IgD-negative memory B cell (primary cell): ENCODE measurements at regions not wholly inside any gene's neighbourhood (a gene's known extent, or its start where the extent isn't known, plus 50 kb on each side); places are given as distances from the start of the nearest gene placed in this dataset.
"Not testable (repeated sequence)": the region's sequence is repeated elsewhere in the genome, so short reads cannot be mapped to it uniquely, and the experiment has no call there.

Experiments
- H3K27ac Mint-ChIP-seq, 3 donors: one replicate each; pipeline ENCODE4 v1.8.0; 2020 to 2022; ENCODE audit warnings: mild to moderate bottlenecking in 3 of 3, mixed read lengths in 3 of 3, moderate library complexity in 1 of 3
- H3K27me3 Mint-ChIP-seq: one replicate; pipeline ENCODE4 v1.8.0; 2021; ENCODE audit warnings: mixed read lengths
- H3K36me3 Mint-ChIP-seq: one replicate; pipeline ENCODE4 v1.8.0; 2020; ENCODE audit warnings: mild to moderate bottlenecking, mixed read lengths
- H3K4me1 Mint-ChIP-seq, 3 donors: one replicate each; pipeline ENCODE4 v1.8.0; 2020 to 2022; ENCODE audit warnings: mixed read lengths in 3 of 3, mild to moderate bottlenecking in 1 of 3
- H3K4me3 Mint-ChIP-seq, 4 donors: one replicate each; pipeline ENCODE4 v1.8.0; 2020 to 2022; ENCODE audit warnings: mild to moderate bottlenecking in 4 of 4, mixed read lengths in 4 of 4, moderate library complexity in 3 of 4
- H3K9me3 Mint-ChIP-seq, 3 donors: one replicate each; pipeline ENCODE4 v1.8.0; 2020 to 2021; ENCODE audit warnings: mixed read lengths in 3 of 3, mild to moderate bottlenecking in 1 of 3

GRCh38 chr5:142404046-142404477 is 79.2 kb upstream of the SPRY4 start:
- Mint-ChIP-seq H3K27ac (no peak overlapping the region), H3K9me3 (peaks cover 0 to 2% (median 0%) of the 10 kb centered on the region in 3 donors), H3K4me3 (no peak overlapping the region), H3K27me3 (peaks cover 8% of the 10 kb centered on the region), H3K36me3 (no peaks in the 10 kb centered on the region), H3K4me1 (peaks cover 0 to 6% (median 3%) of the 10 kb centered on the region in 3 donors)

- peaks cover 2% of the 10 kb centered on the region for H3K36me3 Mint-ChIP-seq
Observed at GRCh38 chr5:142403583-142403982, 78.8 kb upstream of the SPRY4 start.

GRCh38 chr5:142402752-142403318 is 78.0 kb upstream of the SPRY4 start:
- H3K27me3 Mint-ChIP-seq = peaks cover 8% of the 10 kb centered on the region
- H3K27ac Mint-ChIP-seq = no peak overlapping the region
- H3K36me3 Mint-ChIP-seq = peaks cover 2% of the 10 kb centered on the region
- peaks cover 0 to 4% (median 0%) of the 10 kb centered on the region in 3 donors for H3K9me3 Mint-ChIP-seq
- H3K4me1 Mint-ChIP-seq = peaks cover 0 to 6% (median 3%) of the 10 kb centered on the region in 3 donors
- no peak overlapping the region for H3K4me3 Mint-ChIP-seq

More at GRCh38 chr5:142403583-142403982, 78.8 kb upstream of the SPRY4 start:
- H3K4me3 Mint-ChIP-seq = no peak overlapping the region
- H3K27ac Mint-ChIP-seq = no peak overlapping the region
- peaks cover 8% of the 10 kb centered on the region for H3K27me3 Mint-ChIP-seq
- peaks cover 0 to 4% (median 0%) of the 10 kb centered on the region in 3 donors for H3K9me3 Mint-ChIP-seq
- peaks cover 0 to 6% (median 3%) of the 10 kb centered on the region in 3 donors for H3K4me1 Mint-ChIP-seq

- peaks cover 0 to 6% (median 3%) of the 10 kb centered on the region in 3 donors for H3K4me1 Mint-ChIP-seq
- H3K27ac Mint-ChIP-seq = no peak overlapping the region
- peaks cover 8% of the 10 kb centered on the region for H3K36me3 Mint-ChIP-seq
- peaks cover 4% of the 10 kb centered on the region for H3K27me3 Mint-ChIP-seq
- H3K4me3 Mint-ChIP-seq = no peak overlapping the region
- peaks cover 6 to 20% (median 7%) of the 10 kb centered on the region in 3 donors for H3K9me3 Mint-ChIP-seq
Observed at GRCh38 chr5:142400415-142400814, 75.6 kb upstream of the SPRY4 start.

GRCh38 chr5:142399891-142400290 is 75.1 kb upstream of the SPRY4 start:
- peaks cover 0 to 6% (median 4%) of the 10 kb centered on the region in 3 donors for H3K4me1 Mint-ChIP-seq
- H3K4me3 Mint-ChIP-seq = no peak overlapping the region
- H3K27me3 Mint-ChIP-seq = peaks cover 4% of the 10 kb centered on the region
- H3K27ac Mint-ChIP-seq = no peak overlapping the region
- H3K36me3 Mint-ChIP-seq = peaks cover 10% of the 10 kb centered on the region
- H3K9me3 Mint-ChIP-seq = peaks cover 6 to 25% (median 7%) of the 10 kb centered on the region in 3 donors

GRCh38 chr5:142398730-142399055 is 73.9 kb upstream of the SPRY4 start:
- Mint-ChIP-seq H3K36me3 (peaks cover 10% of the 10 kb centered on the region), H3K4me3 (peak overlapping the region in 1 of 4 donors; percentile 13), H3K9me3 (peaks cover 6 to 25% (median 7%) of the 10 kb centered on the region in 3 donors), H3K27me3 (peaks cover 1% of the 10 kb centered on the region), H3K4me1 (peaks cover 0 to 1% (median 1%) of the 10 kb centered on the region in 3 donors), H3K27ac (no peak overlapping the region)

GRCh38 chr5:142398011-142398729 is 73.3 kb upstream of the SPRY4 start:
- not testable (repeated sequence) for H3K4me1 Mint-ChIP-seq, H3K4me3 Mint-ChIP-seq, H3K27me3 Mint-ChIP-seq
- H3K27ac Mint-ChIP-seq = peak overlapping the region in 1 of 3 donors; percentile 25
- peaks cover 6 to 25% (median 9%) of the 10 kb centered on the region in 3 donors for H3K9me3 Mint-ChIP-seq
- peaks cover 10% of the 10 kb centered on the region for H3K36me3 Mint-ChIP-seq

- H3K4me1 Mint-ChIP-seq = peaks cover 0 to 1% (median 0%) of the 10 kb centered on the region in 3 donors
- peaks cover 4% of the 10 kb centered on the region for H3K27me3 Mint-ChIP-seq
- H3K4me3 Mint-ChIP-seq = no peak overlapping the region
- peaks cover 6 to 25% (median 10%) of the 10 kb centered on the region in 3 donors for H3K9me3 Mint-ChIP-seq
- no peak overlapping the region for H3K27ac Mint-ChIP-seq
- H3K36me3 Mint-ChIP-seq = peaks cover 10% of the 10 kb centered on the region
Observed at GRCh38 chr5:142397178-142397577, 72.4 kb upstream of the SPRY4 start.

- H3K27ac Mint-ChIP-seq = no peak overlapping the region
- H3K36me3 Mint-ChIP-seq = peaks cover 10% of the 10 kb centered on the region
- no peak overlapping the region for H3K4me3 Mint-ChIP-seq
Observed at GRCh38 chr5:142396436-142397038, 71.7 kb upstream of the SPRY4 start.

GRCh38 chr5:142395334-142395733 is 70.5 kb upstream of the SPRY4 start:
- Mint-ChIP-seq H3K27ac (no peak overlapping the region), H3K4me1 (peaks cover 0 to 1% (median 1%) of the 10 kb centered on the region in 3 donors), H3K9me3 (peaks cover 6 to 25% (median 10%) of the 10 kb centered on the region in 3 donors), H3K36me3 (peaks cover 10% of the 10 kb centered on the region), H3K4me3 (no peak overlapping the region), H3K27me3 (peaks cover 12% of the 10 kb centered on the region)

More at GRCh38 chr5:142396436-142397038, 71.7 kb upstream of the SPRY4 start:
- Mint-ChIP-seq H3K9me3 (peaks cover 6 to 25% (median 10%) of the 10 kb centered on the region in 3 donors), H3K27me3 (peaks cover 5% of the 10 kb centered on the region), H3K4me1 (peaks cover 0 to 1% (median under 1%) of the 10 kb centered on the region in 3 donors)

GRCh38 chr5:142391058-142391845 is 66.4 kb upstream of the SPRY4 start:
- H3K4me3 Mint-ChIP-seq = no peak overlapping the region
- peaks cover 2% of the 10 kb centered on the region for H3K36me3 Mint-ChIP-seq
- peaks cover 0 to 3% (median 3%) of the 10 kb centered on the region in 3 donors for H3K4me1 Mint-ChIP-seq
- H3K27me3 Mint-ChIP-seq = peaks cover 15% of the 10 kb centered on the region
- no peak overlapping the region for H3K27ac Mint-ChIP-seq
- H3K9me3 Mint-ChIP-seq = peaks cover 2 to 17% (median 7%) of the 10 kb centered on the region in 3 donors

- Mint-ChIP-seq H3K4me1 (peaks cover 0 to 3% (median 3%) of the 10 kb centered on the region in 3 donors), H3K27me3 (peaks cover 15% of the 10 kb centered on the region), H3K9me3 (peaks cover 0 to 8% (median 3%) of the 10 kb centered on the region in 3 donors), H3K36me3 (peaks cover 2% of the 10 kb centered on the region), H3K27ac (no peak overlapping the region), H3K4me3 (no peak overlapping the region)
Observed at GRCh38 chr5:142390334-142390733, 65.5 kb upstream of the SPRY4 start.

- no peaks in the 10 kb centered on the region for H3K36me3 Mint-ChIP-seq
- no peak overlapping the region for H3K27ac Mint-ChIP-seq
- H3K4me1 Mint-ChIP-seq = peaks cover 0 to 3% (median 2%) of the 10 kb centered on the region in 3 donors
- peaks cover 0 to 4% (median 3%) of the 10 kb centered on the region in 3 donors for H3K9me3 Mint-ChIP-seq
- H3K27me3 Mint-ChIP-seq = peaks cover 15% of the 10 kb centered on the region
- no peak overlapping the region for H3K4me3 Mint-ChIP-seq
Observed at GRCh38 chr5:142388696-142389095, 63.9 kb upstream of the SPRY4 start.

- Mint-ChIP-seq H3K27ac (no peak overlapping the region), H3K36me3 (no peaks in the 10 kb centered on the region), H3K4me1 (peaks cover 0 to 3% (median 2%) of the 10 kb centered on the region in 3 donors), H3K9me3 (peaks cover 0 to 4% (median 0%) of the 10 kb centered on the region in 3 donors), H3K4me3 (no peak overlapping the region), H3K27me3 (peaks cover 12% of the 10 kb centered on the region)
Observed at GRCh38 chr5:142387024-142387682, 62.3 kb upstream of the SPRY4 start.
